ENCODE measurements at regions not wholly inside any gene's neighbourhood (a gene's known extent, or its start where the extent isn't known, plus 50 kb on each side); places are given as distances from the start of the nearest gene placed in this dataset.

DNA sequence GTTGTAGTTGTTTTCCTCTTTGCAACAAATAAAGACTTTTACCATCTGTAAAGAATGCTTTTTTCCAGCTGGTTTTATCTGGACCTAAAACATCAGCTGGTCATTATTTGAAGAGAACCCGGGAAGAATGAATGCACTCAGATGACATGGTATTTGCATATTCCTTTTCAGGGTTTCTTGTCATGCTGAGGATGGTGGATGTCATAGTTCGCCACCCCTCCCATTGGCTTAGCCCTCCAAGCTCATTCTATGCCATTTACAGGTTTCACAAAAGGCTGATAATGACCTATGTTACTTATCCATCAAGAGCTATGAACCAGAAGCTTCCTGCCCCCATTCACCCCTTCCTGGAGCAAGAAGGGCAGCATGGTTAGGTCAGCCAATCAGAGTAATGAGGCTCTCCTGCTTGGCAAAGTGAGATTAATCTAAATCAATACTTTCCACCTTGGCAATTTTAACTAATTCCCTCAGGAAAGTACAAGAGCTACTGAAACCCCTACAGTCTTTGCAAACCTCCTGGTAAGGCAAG lies 440.5 kb upstream of the TLE4 start:
- no peaks in the 10 kb centered on the region for H3K9me2 ChIP-seq (replicated peaks; ENCODE audit: low read depth, low read length)
- peak overlapping the region; percentile 43 for H2AFZ ChIP-seq (ENCODE audit: low read length)
- peaks cover 17% of the 10 kb centered on the region for H3K4me1 ChIP-seq (ENCODE audit: insufficient read depth, low read length, poor library complexity, severe bottlenecking)
- H4K20me1 ChIP-seq (ENCODE audit: insufficient read depth, low read length, poor library complexity, severe bottlenecking) = no peaks in the 10 kb centered on the region
- no peak overlapping the region for H3K9ac ChIP-seq (ENCODE audit: low read depth, low read length, poor library complexity, severe bottlenecking)
- no peaks in the 10 kb centered on the region for H3K9me3 ChIP-seq (ENCODE audit: insufficient read depth, low read depth, low read length)
- no peaks in the 10 kb centered on the region for H3F3A ChIP-seq (ENCODE audit: low read depth)
- no peaks in the 10 kb centered on the region for H3K36me3 ChIP-seq (ENCODE audit: insufficient read depth, low read length)
- H3K4me3 ChIP-seq (ENCODE audit: low read length, poor library complexity, severe bottlenecking) = no peak overlapping the region
- H3K79me2 ChIP-seq (ENCODE audit: insufficient read depth, low read length) = no peaks in the 10 kb centered on the region
- TF ChIP-seq CTCF (conservative IDR thresholded peaks at IDR 0.05; ENCODE audit: low read length) (no peak), EZH2phosphoT487 (IDR thresholded peaks at IDR 0.05; ENCODE audit: borderline replicate concordance) (no peak)
- H3K27me3 ChIP-seq (ENCODE audit: insufficient read depth, low read length, poor library complexity, severe bottlenecking) = no peaks in the 10 kb centered on the region
- H3K4me2 ChIP-seq (ENCODE audit: low read depth, low read length, poor library complexity, severe bottlenecking) = no peak overlapping the region

DNA sequence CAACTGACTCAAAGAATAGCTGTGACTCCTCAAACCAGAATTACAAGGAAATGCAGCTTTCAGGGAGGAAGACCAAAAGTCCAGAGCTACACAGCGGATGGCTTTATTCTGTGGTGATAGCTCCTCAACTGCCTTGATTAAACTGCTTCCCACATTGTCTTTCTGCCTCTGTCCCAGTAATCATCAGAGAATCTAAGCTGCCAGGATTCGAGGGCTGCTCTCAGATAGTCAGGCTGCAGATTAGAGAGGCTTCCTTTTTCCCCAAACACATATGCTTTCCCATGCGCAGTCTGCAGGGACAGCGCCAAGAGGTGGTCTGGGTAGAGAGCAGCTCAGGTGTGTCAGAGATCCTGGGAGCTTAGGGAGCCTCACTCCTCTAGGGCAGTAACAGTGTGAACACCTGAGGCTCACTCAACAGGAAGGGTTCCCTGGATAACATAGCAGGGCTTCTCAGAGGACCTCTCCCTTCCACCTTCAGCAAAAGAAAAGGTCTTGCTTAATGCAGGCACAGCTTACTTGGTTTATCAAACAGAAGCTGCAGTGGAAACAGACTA lies 439.9 kb upstream of the TLE4 start:
- Histone ChIP-seq H3K36me3 (ENCODE audit: insufficient read depth, low read length) (no peaks in the 10 kb centered on the region), H3K4me3 (ENCODE audit: low read length, poor library complexity, severe bottlenecking) (no peak overlapping the region), H2AFZ (ENCODE audit: low read length) (peak overlapping the region; percentile 43), H3K27me3 (ENCODE audit: insufficient read depth, low read length, poor library complexity, severe bottlenecking) (no peaks in the 10 kb centered on the region), H3K4me1 (ENCODE audit: insufficient read depth, low read length, poor library complexity, severe bottlenecking) (peaks cover 17% of the 10 kb centered on the region), H3K9ac (ENCODE audit: low read depth, low read length, poor library complexity, severe bottlenecking) (no peak overlapping the region), H3K9me2 (replicated peaks; ENCODE audit: low read depth, low read length) (no peaks in the 10 kb centered on the region), H3F3A (ENCODE audit: low read depth) (no peaks in the 10 kb centered on the region), H3K9me3 (ENCODE audit: insufficient read depth, low read depth, low read length) (no peaks in the 10 kb centered on the region), H3K4me2 (ENCODE audit: low read depth, low read length, poor library complexity, severe bottlenecking) (no peak overlapping the region), H3K79me2 (ENCODE audit: insufficient read depth, low read length) (no peaks in the 10 kb centered on the region), H4K20me1 (ENCODE audit: insufficient read depth, low read length, poor library complexity, severe bottlenecking) (no peaks in the 10 kb centered on the region)
- TF ChIP-seq EZH2phosphoT487 (IDR thresholded peaks at IDR 0.05; ENCODE audit: borderline replicate concordance) = no peak
- TF ChIP-seq CTCF (conservative IDR thresholded peaks at IDR 0.05; ENCODE audit: low read length) = no peak

- Histone ChIP-seq H3F3A (ENCODE audit: low read depth) (no peaks in the 10 kb centered on the region), H3K27me3 (ENCODE audit: insufficient read depth, low read length, poor library complexity, severe bottlenecking) (no peaks in the 10 kb centered on the region), H4K20me1 (ENCODE audit: insufficient read depth, low read length, poor library complexity, severe bottlenecking) (no peaks in the 10 kb centered on the region), H3K4me3 (ENCODE audit: low read length, poor library complexity, severe bottlenecking) (no peak overlapping the region), H3K4me2 (ENCODE audit: low read depth, low read length, poor library complexity, severe bottlenecking) (no peak overlapping the region), H3K79me2 (ENCODE audit: insufficient read depth, low read length) (no peaks in the 10 kb centered on the region), H2AFZ (ENCODE audit: low read length) (no peak overlapping the region), H3K36me3 (ENCODE audit: insufficient read depth, low read length) (no peaks in the 10 kb centered on the region), H3K9me3 (ENCODE audit: insufficient read depth, low read depth, low read length) (no peaks in the 10 kb centered on the region), H3K9me2 (replicated peaks; ENCODE audit: low read depth, low read length) (no peaks in the 10 kb centered on the region), H3K9ac (ENCODE audit: low read depth, low read length, poor library complexity, severe bottlenecking) (no peak overlapping the region), H3K4me1 (ENCODE audit: insufficient read depth, low read length, poor library complexity, severe bottlenecking) (peaks cover 17% of the 10 kb centered on the region)
- TF ChIP-seq EZH2phosphoT487 (IDR thresholded peaks at IDR 0.05; ENCODE audit: borderline replicate concordance) (no peak), CTCF (conservative IDR thresholded peaks at IDR 0.05; ENCODE audit: low read length) (peak; percentile 56)
Measured at GRCh38 chr9:79134654-79135053, 437.1 kb upstream of the TLE4 start.
